GDM1 (cell line): ENCODE measurements at regions not wholly inside any gene's neighbourhood (a gene's known extent, or its start where the extent isn't known, plus 50 kb on each side); places are given as distances from the start of the nearest gene placed in this dataset.

Experiments used
- DNase-seq: peaks from one replicate; lab custom pipeline; 2025; lab: John Stamatoyannopoulos, UW

DNA sequence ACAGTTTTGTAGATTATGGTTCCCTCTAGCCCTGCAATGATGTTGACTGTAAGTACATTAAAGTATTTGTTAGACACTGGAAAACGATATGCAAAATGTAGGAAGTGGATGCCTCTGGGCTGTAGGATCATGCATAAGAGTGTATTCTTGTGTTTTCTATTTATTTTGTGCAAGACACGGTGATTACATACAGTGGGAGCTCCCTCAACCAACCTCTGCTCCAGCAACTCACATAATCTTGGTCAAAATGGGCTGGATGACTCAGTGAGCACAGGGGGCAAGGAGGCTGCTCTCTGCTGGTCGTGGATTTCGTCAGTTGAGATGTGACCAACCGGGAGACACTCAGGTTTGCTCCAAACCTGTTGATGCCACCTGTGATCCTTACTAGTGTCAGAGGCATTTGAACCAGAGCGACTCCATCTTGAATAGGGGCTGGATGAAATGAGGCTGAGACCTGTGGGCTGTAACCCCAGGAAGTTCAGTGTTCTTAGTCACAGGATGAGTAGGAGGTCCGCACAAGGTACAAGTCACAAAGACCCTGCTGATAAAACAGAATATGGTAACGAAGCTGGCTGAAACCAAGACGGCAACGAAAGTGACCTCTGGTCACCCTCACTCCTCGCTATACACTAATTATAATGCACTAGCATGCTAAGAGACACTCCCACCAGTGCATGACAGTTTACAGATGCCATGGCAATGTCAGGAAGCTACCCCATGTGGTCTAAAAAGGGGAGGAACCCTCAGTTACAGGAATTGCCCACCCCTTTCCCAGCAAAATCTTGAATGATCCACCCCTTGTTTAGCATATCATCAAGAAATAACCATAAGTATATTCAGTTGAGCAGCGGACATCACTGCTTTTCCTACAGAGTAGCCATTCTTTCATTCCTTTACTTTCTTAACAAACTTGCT lies 56.4 kb upstream of the FAM20C start:
- DNase-seq = no peak

DNA sequence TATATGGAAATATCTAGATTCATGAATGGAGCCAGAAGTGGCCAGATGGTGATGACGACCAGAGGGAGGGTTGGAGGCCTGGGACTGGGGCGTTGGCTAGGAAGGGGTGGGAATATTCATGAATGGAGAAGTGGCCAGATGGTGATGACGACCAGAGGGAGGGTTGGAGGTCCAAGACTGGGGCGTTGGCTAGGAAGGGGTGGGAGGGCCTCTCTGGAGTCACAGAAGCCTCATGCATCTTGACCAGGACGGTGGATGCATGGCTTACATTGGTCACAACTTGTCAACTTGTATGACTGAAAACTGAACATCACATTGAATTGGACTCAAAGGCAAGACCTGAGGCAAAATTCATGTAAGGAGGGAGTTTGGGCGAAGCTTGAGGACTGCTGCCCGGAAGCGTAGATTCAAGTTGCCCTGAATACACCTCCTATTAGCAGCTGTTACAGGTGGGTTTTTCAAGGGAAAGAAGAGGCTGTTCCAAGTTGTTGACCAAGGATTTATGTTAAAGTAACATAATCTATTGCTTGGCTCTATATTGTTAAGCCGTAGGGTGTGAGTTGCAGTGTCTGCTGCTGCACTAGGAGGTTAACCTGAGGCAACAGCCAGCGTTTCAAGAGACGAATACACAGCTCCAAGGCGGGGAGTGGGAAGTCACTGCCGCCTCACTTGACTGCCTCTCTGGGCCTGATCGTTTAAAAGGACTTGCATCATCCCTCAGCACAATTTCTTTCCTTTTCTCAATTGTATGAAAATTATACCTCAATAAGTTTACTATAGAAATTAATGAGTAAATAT lies 55.1 kb upstream of the FAM20C start:
- DNase-seq = no peak

DNA sequence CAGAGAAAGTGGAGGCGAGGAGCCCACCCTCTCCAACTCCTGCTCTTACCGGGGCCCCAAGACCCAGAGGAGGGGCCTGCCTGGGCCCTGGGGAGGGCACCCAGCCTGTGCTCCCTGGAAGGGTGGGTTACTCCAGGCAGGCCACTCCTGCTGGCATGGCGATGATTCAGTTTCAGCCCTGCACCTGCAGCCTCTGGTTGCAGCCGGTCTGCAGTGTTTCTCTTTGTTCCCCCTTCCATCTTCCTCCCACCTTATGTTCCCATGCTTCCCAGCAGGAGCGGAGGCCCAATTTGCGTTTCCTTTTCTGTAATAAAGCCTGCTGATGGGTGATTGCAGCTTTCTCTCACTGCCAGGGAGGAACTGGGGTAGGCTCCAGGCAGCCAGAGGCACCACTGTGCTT lies 53.2 kb upstream of the FAM20C start:
- DNase-seq = no peak

GRCh38 chr7:139561-140243 lies 52.7 kb upstream of the FAM20C start:
- no peak for DNase-seq

DNA sequence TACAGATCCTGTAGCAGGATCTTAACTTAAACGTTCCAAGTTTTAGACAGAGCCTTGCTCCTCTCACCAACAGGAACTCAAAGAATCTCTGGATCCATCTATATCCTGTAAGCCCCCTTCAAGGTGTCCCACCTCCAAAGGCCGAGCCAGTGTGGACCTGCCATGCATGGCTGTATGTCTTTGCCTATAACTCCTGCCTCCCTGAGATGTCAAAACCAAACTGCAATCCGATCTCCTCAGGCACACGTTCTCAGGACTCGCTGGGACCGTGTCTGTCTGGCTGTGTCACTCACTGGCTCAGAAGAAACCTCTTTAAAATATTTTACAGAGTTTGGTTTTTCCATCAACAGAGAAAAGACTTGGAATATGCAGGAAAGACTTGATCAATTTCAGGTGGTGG lies 51.4 kb upstream of the FAM20C start:
- no peak for DNase-seq

- no peak for DNase-seq
Observed at GRCh38 chr7:142248-142941, 50.0 kb upstream of the FAM20C start.
